Esophagus muscularis mucosa (tissue), 3 donors: ENCODE measurements at regions not wholly inside any gene's neighbourhood (a gene's known extent, or its start where the extent isn't known, plus 50 kb on each side); places are given as distances from the start of the nearest gene placed in this dataset.

ENCODE experiments used
- POLR2AphosphoS5 ChIP-seq, 2 donors: sonication (generic); formaldehyde crosslinking; IDR thresholded peaks; one replicate each; pipeline ENCODE4 v1.6.1; 2017; ENCODE audit warnings: antibody characterized with exemption in 2 of 2
- TF ChIP-seq, protein P1 (sequence below), 3 experiments: fragments of 200-600 bp in 2 of 3; fragments of 450-650 bp in 1 of 3; sonication (generic) in 2 of 3; IDR thresholded peaks; one replicate each; pipeline ENCODE4 v1.5.1; 2017 to 2019; ENCODE audit warnings: antibody characterized with exemption in 3 of 3, mild to moderate bottlenecking in 2 of 3, moderate library complexity in 1 of 3

- TF ChIP-seq, protein P1, sequence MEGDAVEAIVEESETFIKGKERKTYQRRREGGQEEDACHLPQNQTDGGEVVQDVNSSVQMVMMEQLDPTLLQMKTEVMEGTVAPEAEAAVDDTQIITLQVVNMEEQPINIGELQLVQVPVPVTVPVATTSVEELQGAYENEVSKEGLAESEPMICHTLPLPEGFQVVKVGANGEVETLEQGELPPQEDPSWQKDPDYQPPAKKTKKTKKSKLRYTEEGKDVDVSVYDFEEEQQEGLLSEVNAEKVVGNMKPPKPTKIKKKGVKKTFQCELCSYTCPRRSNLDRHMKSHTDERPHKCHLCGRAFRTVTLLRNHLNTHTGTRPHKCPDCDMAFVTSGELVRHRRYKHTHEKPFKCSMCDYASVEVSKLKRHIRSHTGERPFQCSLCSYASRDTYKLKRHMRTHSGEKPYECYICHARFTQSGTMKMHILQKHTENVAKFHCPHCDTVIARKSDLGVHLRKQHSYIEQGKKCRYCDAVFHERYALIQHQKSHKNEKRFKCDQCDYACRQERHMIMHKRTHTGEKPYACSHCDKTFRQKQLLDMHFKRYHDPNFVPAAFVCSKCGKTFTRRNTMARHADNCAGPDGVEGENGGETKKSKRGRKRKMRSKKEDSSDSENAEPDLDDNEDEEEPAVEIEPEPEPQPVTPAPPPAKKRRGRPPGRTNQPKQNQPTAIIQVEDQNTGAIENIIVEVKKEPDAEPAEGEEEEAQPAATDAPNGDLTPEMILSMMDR (IDR thresholded peaks at IDR 0.05) = no peak
- no peak for TF ChIP-seq POLR2AphosphoS5 (IDR thresholded peaks at IDR 0.05)
Observed at GRCh38 chr21:38999161-38999560, 184.1 kb downstream of the PSMG1 start.
